ENCODE measurements at regions not wholly inside any gene's neighbourhood (a gene's known extent, or its start where the extent isn't known, plus 50 kb on each side); places are given as distances from the start of the nearest gene placed in this dataset.

DNA sequence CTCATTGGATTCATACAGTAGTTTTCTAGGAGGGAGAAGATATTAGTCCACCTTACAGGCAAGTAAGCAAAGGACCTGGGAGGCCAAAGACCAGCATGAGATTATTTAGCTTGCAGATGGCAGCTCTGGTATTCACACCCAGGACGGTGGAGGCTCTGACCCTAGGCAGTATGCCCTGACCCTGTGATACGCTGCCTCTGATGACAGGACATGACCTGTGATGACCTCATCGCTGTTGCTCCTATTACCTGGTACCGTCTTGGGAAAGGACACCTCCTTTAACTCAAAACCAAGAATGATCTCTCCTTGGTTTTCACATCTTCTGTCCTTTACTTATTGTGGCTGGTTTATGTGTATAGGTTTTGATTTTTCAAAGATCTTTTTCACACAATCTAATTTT is 298.6 kb downstream of the CLIC5 start:
- H3K9me1 ChIP-seq (replicated peaks; ENCODE audit: control insufficient read depth, extremely low read depth, insufficient read depth, low read length) = no peaks in the 10 kb centered on the region
- no peak overlapping the region for H2AFZ ChIP-seq (ENCODE audit: low read depth, low read length)
- H3K27ac ChIP-seq (ENCODE audit: insufficient read depth, low read depth, low read length) = no peak overlapping the region
- CTCF ChIA-PET = interaction anchor here (0.8 to 7.6 kb wide), 6 partner anchors 12 to 1241 kb away, joined by 3 to 282 read pairs (median 3); no protein-coding TSS in a partner anchor
- DNase-seq (ENCODE audit: low read depth, low spot score) (no peak), FAIRE-seq (no peak)
- dilution Hi-C loops (cut with MboI; ENCODE audit: extremely low pct_ligation_motif_present, low sequenced_read_pairs) (no loop called here), intact Hi-C loops (cut with micrococcal nuclease) (loop anchor here (10.0 kb wide), 2 partner anchors 162 to 472 kb away; no protein-coding TSS in a partner anchor)
- no TSS peak for BruUV-seq (replicated peaks)
- H3K9me3 ChIP-seq (replicated peaks; ENCODE audit: control insufficient read depth, insufficient read depth, low read length) = no peaks in the 10 kb centered on the region
- no peaks in the 10 kb centered on the region for H3K36me3 ChIP-seq (ENCODE audit: control insufficient read depth in 2 of 2, extremely low read depth in 1 of 2, insufficient read depth in 2 of 2, low read length in 2 of 2)
- H3K4me2 ChIP-seq (ENCODE audit: insufficient read depth, low read length) = no peak overlapping the region
- TF ChIP-seq POLR2A (IDR thresholded peaks at IDR 0.05; ENCODE audit: low read depth, low read length) = no peak
- peaks cover 8 to 11% of the 10 kb centered on the region in 2 experiments for H3K27me3 ChIP-seq (ENCODE audit: control insufficient read depth in 2 of 2, insufficient read depth in 2 of 2, low read length in 2 of 2)
- H3K4me3 ChIP-seq (replicated peaks in 1 of 3; ENCODE audit: insufficient read depth in 1 of 3, low read depth in 1 of 3, low read length in 3 of 3) = no peak overlapping the region
- no peak overlapping the region for H3K9ac ChIP-seq (replicated peaks; ENCODE audit: extremely low read depth, insufficient read depth, low read length)
- POLR2A ChIA-PET = no interaction called here
- H3K79me2 ChIP-seq (ENCODE audit: control insufficient read depth, insufficient read depth, low read length) = no peaks in the 10 kb centered on the region
- H4K20me1 ChIP-seq (replicated peaks; ENCODE audit: control insufficient read depth, extremely low read depth, insufficient read depth, low read length) = no peaks in the 10 kb centered on the region
- H3K4me1 ChIP-seq (ENCODE audit: control insufficient read depth, extremely low read depth, insufficient read depth, low read length) = no peaks in the 10 kb centered on the region

DNA sequence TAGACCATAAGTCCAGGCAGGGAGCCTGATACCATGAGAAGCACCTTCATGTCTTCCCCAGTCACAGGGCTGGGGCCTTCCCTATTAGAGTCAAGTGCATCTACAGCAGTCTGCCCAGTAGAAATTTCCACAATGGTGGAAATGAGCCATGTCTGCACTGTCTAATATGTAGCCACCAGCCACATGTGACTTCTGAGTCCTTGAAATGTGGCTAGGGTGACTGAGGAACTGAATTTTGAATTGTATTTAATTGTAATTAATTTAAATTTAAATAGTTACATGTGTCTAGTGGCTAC is 300.2 kb downstream of the CLIC5 start:
- no peaks in the 10 kb centered on the region for H4K20me1 ChIP-seq (replicated peaks; ENCODE audit: control insufficient read depth, extremely low read depth, insufficient read depth, low read length)
- intact Hi-C loops (cut with micrococcal nuclease) = loop anchor here (2.0 to 10.0 kb wide), 3 partner anchors 65 to 471 kb away; no protein-coding TSS in a partner anchor

More for the DNA sequence above, 300.2 kb downstream of the CLIC5 start:
- H3K9ac ChIP-seq (replicated peaks; ENCODE audit: extremely low read depth, insufficient read depth, low read length) = no peak overlapping the region
- POLR2A ChIA-PET = no interaction called here
- H3K4me2 ChIP-seq (ENCODE audit: insufficient read depth, low read length) = no peak overlapping the region
- dilution Hi-C loops (cut with MboI; ENCODE audit: extremely low pct_ligation_motif_present, low sequenced_read_pairs) = no loop called here
- CTCF ChIA-PET = interaction anchor here (1.0 to 7.6 kb wide), 4 partner anchors 295 to 1246 kb away, joined by 3 to 282 read pairs (median 26); no protein-coding TSS in a partner anchor
- H3K79me2 ChIP-seq (ENCODE audit: control insufficient read depth, insufficient read depth, low read length) = no peaks in the 10 kb centered on the region
- H3K4me3 ChIP-seq (replicated peaks in 1 of 3; ENCODE audit: insufficient read depth in 1 of 3, low read depth in 1 of 3, low read length in 3 of 3) = no peak overlapping the region
- no TSS peak for BruUV-seq (replicated peaks)
- H3K9me1 ChIP-seq (replicated peaks; ENCODE audit: control insufficient read depth, extremely low read depth, insufficient read depth, low read length) = no peaks in the 10 kb centered on the region
- no peaks in the 10 kb centered on the region for H3K9me3 ChIP-seq (replicated peaks; ENCODE audit: control insufficient read depth, insufficient read depth, low read length)
- FAIRE-seq (no peak), DNase-seq (ENCODE audit: low read depth, low spot score) (no peak)
- H3K27me3 ChIP-seq (ENCODE audit: control insufficient read depth in 2 of 2, insufficient read depth in 2 of 2, low read length in 2 of 2) = peaks cover 5 to 11% of the 10 kb centered on the region in 2 experiments
- no peak overlapping the region for H2AFZ ChIP-seq (ENCODE audit: low read depth, low read length)
- no peaks in the 10 kb centered on the region for H3K36me3 ChIP-seq (ENCODE audit: control insufficient read depth in 2 of 2, extremely low read depth in 1 of 2, insufficient read depth in 2 of 2, low read length in 2 of 2)
- no peak for TF ChIP-seq JUN (IDR thresholded peaks at IDR 0.05; ENCODE audit: borderline replicate concordance, insufficient read depth, insufficient read length, low read depth)
- H3K27ac ChIP-seq (ENCODE audit: insufficient read depth, low read depth, low read length) = no peak overlapping the region
- no peaks in the 10 kb centered on the region for H3K4me1 ChIP-seq (ENCODE audit: control insufficient read depth, extremely low read depth, insufficient read depth, low read length)

All from endothelial cell of umbilical vein (primary cell).